OCI-LY3 (cell line): ENCODE measurements at regions not wholly inside any gene's neighbourhood (a gene's known extent, or its start where the extent isn't known, plus 50 kb on each side); places are given as distances from the start of the nearest gene placed in this dataset.
A peak's percentile ranks its signal among the peaks of the same experiment; 100 is the strongest.

Experiments
- H2AFZ ChIP-seq: fragments of 200-600, 300-600 bp; shearing (Covaris generic); 2 replicates; pipeline ENCODE4 v1.6.0; 2014; ENCODE audit warnings: antibody characterized with exemption, low read depth, low read length
- H3K27ac ChIP-seq: fragments of 200-600, 300-600 bp; sonication (generic); 2 replicates; pipeline ENCODE4 v1.5.1; 2014; ENCODE audit warnings: mild to moderate bottlenecking, low read length, moderate library complexity, mixed read lengths
- H3K27me3 ChIP-seq: fragments of 200-600, 300-600 bp; sonication (generic); 2 replicates; pipeline ENCODE4 v1.6.1; 2014; ENCODE audit warnings: low read depth, low read length, mixed read lengths
- H3K36me3 ChIP-seq: fragments of 200-600, 300-600 bp; sonication (generic); replicated peaks from 2 replicates; pipeline ENCODE3; 2014; ENCODE audit warnings: low read depth, low read length, mixed read lengths
- H3K4me1 ChIP-seq: fragments of 300-600, 200-600 bp; sonication (generic); 2 replicates; pipeline ENCODE4 v1.6.1; 2014; ENCODE audit warnings: low read length, mixed read lengths
- H3K4me2 ChIP-seq: fragments of 200-600, 300-600 bp; sonication (generic); 2 replicates; pipeline ENCODE4 v1.6.1; 2014; ENCODE audit warnings: low read length, mixed read lengths
- H3K4me3 ChIP-seq: fragments of 300-600, 200-600 bp; sonication (generic); 2 replicates; pipeline ENCODE4 v1.5.1; 2014; ENCODE audit warnings: antibody characterized with exemption, mild to moderate bottlenecking, low read length, moderate library complexity
- H3K79me2 ChIP-seq: fragments of 300-600, 200-600 bp; shearing (Covaris generic); 2 replicates; pipeline ENCODE4 v1.6.1; 2014; ENCODE audit warnings: mild to moderate bottlenecking, low read length, mixed read lengths
- H3K9ac ChIP-seq: fragments of 300-600, 200-600 bp; shearing (Covaris generic); 2 replicates; pipeline ENCODE4 v1.6.0; 2014; ENCODE audit warnings: mild to moderate bottlenecking, low read length, moderate library complexity
- H3K9me3 ChIP-seq: fragments of 200-600, 300-600 bp; shearing (Covaris generic); 2 replicates; pipeline ENCODE4 v1.6.1; 2014; ENCODE audit warnings: low read length, mixed read lengths; ENCODE audit not compliant: insufficient read depth
- H4K20me1 ChIP-seq: fragments of 200-600, 300-600 bp; sonication (generic); 2 replicates; pipeline ENCODE4 v1.6.1; 2016; ENCODE audit warnings: low read length, mixed read lengths; ENCODE audit not compliant: insufficient read depth
- CTCF ChIP-seq: fragments of 200-600, 300-600 bp; sonication (generic); IDR thresholded peaks from 2 replicates; pipeline ENCODE4 v1.5.1; 2014; ENCODE audit warnings: antibody characterized with exemption, low read length, low read depth
- EZH2phosphoT487 ChIP-seq: fragments of 200-600 bp; shearing (Covaris generic); IDR thresholded peaks from 2 replicates; pipeline ENCODE4 v1.6.1; 2018; ENCODE audit warnings: antibody characterized with exemption, mixed run types, low read depth

GRCh38 chr11:86150847-86151173, 81.9 kb upstream of the PICALM start:
- Histone ChIP-seq H3K36me3 (no peaks in the 10 kb centered on the region), H3K27me3 (no peaks in the 10 kb centered on the region), H2AFZ (0 out of 2 replicates have a peak overlapping the region, but pooled peaks have one; percentile 43), H3K27ac (no peak overlapping the region), H3K4me2 (no peak overlapping the region), H3K9me3 (no peaks in the 10 kb centered on the region), H4K20me1 (no peaks in the 10 kb centered on the region), H3K4me1 (peaks cover 38% of the 10 kb centered on the region), H3K79me2 (no peaks in the 10 kb centered on the region), H3K4me3 (no peak overlapping the region), H3K9ac (no peak overlapping the region)
- TF ChIP-seq EZH2phosphoT487 (no peak), CTCF (no peak)

DNA sequence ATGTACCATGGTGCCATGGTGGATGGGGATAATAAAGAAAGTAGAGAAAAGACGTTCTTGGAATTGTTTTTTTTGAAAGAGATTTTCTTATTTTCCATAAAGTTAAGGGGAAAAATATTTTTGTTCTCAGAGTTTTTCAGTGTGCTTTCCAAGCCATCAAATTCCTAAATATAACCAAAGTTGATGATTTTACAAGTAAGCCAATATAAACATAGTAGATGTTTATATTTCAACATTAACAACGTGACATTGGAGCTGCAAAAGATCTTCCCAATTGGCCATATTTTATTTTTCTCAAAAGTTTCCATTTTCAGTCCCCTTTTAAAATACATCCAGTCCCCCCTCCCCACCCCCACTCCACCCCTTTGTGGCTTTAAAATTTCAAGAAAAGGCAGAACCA, 80.9 kb upstream of the PICALM start:
- Histone ChIP-seq H4K20me1 (no peaks in the 10 kb centered on the region), H3K79me2 (no peaks in the 10 kb centered on the region), H3K4me1 (peaks cover 48% of the 10 kb centered on the region), H3K9me3 (no peaks in the 10 kb centered on the region), H3K27me3 (no peaks in the 10 kb centered on the region), H3K4me2 (no peak overlapping the region), H3K9ac (no peak overlapping the region), H3K36me3 (no peaks in the 10 kb centered on the region), H3K27ac (no peak overlapping the region), H2AFZ (no peak overlapping the region), H3K4me3 (no peak overlapping the region)
- no peak for TF ChIP-seq CTCF
- TF ChIP-seq EZH2phosphoT487 = no peak

GRCh38 chr11:86148345-86148747, 79.5 kb upstream of the PICALM start:
- no peaks in the 10 kb centered on the region for H3K27me3 ChIP-seq
- no peak overlapping the region for H3K9ac ChIP-seq
- H3K79me2 ChIP-seq = no peaks in the 10 kb centered on the region
- no peak overlapping the region for H3K27ac ChIP-seq
- no peaks in the 10 kb centered on the region for H3K9me3 ChIP-seq
- peaks cover 61% of the 10 kb centered on the region for H3K4me1 ChIP-seq
- no peaks in the 10 kb centered on the region for H3K36me3 ChIP-seq
- no peak overlapping the region for H2AFZ ChIP-seq
- no peak overlapping the region for H3K4me2 ChIP-seq
- TF ChIP-seq EZH2phosphoT487 = no peak
- no peak for TF ChIP-seq CTCF
- no peaks in the 10 kb centered on the region for H4K20me1 ChIP-seq
- H3K4me3 ChIP-seq = no peak overlapping the region

GRCh38 chr11:86147004-86147403, 78.1 kb upstream of the PICALM start:
- Histone ChIP-seq H3K27me3 (no peaks in the 10 kb centered on the region), H4K20me1 (no peaks in the 10 kb centered on the region), H3K4me3 (no peak overlapping the region), H3K27ac (no peak overlapping the region), H2AFZ (0 out of 2 replicates have a peak overlapping the region, but pooled peaks have one; percentile 5), H3K36me3 (no peaks in the 10 kb centered on the region), H3K79me2 (no peaks in the 10 kb centered on the region), H3K4me2 (peak overlapping the region; percentile 46), H3K9ac (no peak overlapping the region), H3K9me3 (no peaks in the 10 kb centered on the region), H3K4me1 (peaks cover 53% of the 10 kb centered on the region)
- TF ChIP-seq EZH2phosphoT487 (no peak), CTCF (no peak)
